22Rv1 (cell line): ENCODE measurements at regions not wholly inside any gene's neighbourhood (a gene's known extent, or its start where the extent isn't known, plus 50 kb on each side); places are given as distances from the start of the nearest gene placed in this dataset.

Experiments used
- H3K27ac ChIP-seq: fragments of 450-650 bp; 2 replicates; pipeline ENCODE4 v1.5.1; 2017
- ZFX ChIP-seq: fragments of 450-650 bp; IDR thresholded peaks from 2 replicates; pipeline ENCODE4 v1.6.1; 2017; ENCODE audit warnings: antibody characterized with exemption, borderline replicate concordance
- TF ChIP-seq, protein P1 (sequence below): fragments of 450-650 bp; IDR thresholded peaks from 2 replicates; pipeline ENCODE4 v1.5.1; 2017; ENCODE audit warnings: mild to moderate bottlenecking

DNA sequence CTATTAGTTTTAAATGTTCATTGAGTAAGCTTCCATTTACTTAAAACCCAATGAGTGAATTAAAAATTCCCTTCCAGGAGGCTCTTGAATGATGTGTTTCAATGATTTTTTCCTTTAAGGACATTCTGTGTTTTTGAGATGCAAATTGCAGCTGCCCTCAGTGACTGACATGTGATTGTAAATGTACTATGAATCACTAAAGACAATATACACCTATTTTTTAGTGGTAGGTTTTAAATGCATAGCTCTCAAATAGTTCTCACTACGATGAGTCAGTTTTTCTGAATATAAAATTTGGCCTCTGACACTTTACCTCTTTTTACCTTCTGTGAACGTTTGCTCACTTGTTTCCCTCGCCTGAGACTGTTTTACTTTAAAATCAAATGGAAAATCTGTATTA is 204.7 kb downstream of the BARHL2 start:
- TF ChIP-seq, protein P1, sequence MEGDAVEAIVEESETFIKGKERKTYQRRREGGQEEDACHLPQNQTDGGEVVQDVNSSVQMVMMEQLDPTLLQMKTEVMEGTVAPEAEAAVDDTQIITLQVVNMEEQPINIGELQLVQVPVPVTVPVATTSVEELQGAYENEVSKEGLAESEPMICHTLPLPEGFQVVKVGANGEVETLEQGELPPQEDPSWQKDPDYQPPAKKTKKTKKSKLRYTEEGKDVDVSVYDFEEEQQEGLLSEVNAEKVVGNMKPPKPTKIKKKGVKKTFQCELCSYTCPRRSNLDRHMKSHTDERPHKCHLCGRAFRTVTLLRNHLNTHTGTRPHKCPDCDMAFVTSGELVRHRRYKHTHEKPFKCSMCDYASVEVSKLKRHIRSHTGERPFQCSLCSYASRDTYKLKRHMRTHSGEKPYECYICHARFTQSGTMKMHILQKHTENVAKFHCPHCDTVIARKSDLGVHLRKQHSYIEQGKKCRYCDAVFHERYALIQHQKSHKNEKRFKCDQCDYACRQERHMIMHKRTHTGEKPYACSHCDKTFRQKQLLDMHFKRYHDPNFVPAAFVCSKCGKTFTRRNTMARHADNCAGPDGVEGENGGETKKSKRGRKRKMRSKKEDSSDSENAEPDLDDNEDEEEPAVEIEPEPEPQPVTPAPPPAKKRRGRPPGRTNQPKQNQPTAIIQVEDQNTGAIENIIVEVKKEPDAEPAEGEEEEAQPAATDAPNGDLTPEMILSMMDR, result no peak
- no peak for TF ChIP-seq ZFX
- no peak overlapping the region for H3K27ac ChIP-seq

- TF ChIP-seq, protein P1, result no peak
- TF ChIP-seq ZFX, result no peak
- H3K27ac ChIP-seq, result no peak overlapping the region
These were observed 207.0 kb downstream of the BARHL2 start for GRCh38 chr1:90510143-90510542.

DNA sequence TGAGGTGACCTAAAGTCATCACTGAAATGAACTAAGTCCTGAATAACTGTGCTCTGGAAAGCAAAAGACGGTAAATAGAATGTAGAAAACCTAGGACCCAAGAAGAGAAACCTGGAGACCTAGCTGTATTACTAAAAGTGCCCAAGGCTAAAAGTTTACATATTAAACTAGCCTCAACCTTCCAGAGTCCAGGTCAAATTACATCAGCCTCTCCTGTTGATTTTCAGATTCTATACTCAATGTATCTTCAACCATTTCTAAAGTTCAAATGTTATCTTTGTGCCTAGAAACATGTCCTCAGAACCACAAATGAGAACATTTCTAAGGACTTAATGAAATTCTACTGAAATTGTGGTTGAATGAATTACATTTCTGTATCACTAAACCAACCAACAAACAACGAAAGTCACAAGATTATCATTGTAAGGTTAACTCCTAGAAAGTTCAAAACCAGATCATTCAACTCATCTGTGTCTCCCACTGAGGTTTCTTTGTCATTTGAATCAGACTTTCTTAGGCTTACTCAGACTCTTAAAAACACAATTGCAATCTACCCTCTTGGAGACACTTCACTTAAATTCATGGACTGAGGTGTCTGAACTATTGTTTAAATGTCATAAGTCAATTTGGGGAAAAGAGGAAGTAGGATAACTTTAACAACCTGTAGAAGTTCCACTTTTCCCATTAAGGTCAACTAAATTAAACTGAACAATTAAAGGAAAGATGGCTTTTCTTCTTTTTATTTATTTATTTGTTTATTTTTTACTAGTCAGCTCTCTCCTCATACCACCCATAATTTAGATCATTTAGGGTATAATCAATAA is 207.7 kb downstream of the BARHL2 start:
- no peak for TF ChIP-seq ZFX
- TF ChIP-seq, protein P1, result no peak
- H3K27ac ChIP-seq, result no peak overlapping the region

GRCh38 chr1:90508376-90509167 is 208.5 kb downstream of the BARHL2 start:
- no peak for TF ChIP-seq ZFX
- TF ChIP-seq, protein P1, result no peak
- no peak overlapping the region for H3K27ac ChIP-seq

DNA sequence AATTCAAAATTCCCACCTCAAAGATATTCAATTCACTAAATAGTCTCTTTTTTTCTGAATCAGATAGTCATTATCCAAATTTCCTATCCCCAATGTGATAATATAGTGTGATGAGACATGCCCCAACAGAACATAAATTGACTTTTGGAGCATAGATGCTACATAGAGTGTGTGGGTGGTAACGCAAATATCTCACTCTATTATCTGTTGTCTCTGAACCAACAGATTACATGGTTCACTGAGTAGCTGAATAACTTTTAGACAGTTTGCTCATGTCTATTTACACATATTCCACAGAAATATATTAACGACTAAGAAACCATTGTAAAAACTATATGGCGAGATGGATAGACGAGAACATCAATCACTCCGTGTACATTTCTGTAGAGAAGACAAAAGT is 209.9 kb downstream of the BARHL2 start:
- no peak overlapping the region for H3K27ac ChIP-seq
- TF ChIP-seq, protein P1, result no peak
- TF ChIP-seq ZFX, result no peak

DNA sequence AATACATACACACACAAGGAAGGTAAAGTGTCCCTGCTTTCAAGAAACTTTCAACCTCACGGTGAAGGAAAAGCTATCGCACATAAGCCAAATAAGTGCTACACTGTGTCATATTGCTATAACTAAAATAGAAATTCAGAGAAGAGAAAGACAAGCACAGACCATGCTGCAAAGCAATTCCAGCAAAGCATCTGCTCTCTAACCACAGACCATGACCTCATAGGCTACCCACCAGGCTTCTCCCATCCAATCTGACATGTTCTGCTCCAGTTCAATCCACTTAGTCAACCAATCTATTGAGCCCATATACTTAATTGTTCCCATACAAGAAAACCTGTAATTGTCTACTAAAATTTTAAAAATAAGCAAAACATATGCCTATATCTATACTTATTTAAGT is 211.3 kb downstream of the BARHL2 start:
- H3K27ac ChIP-seq, result no peak overlapping the region
- TF ChIP-seq, protein P1, result no peak
- TF ChIP-seq ZFX, result no peak

GRCh38 chr1:90504509-90504908 is 212.6 kb downstream of the BARHL2 start:
- TF ChIP-seq, protein P1, result no peak
- no peak for TF ChIP-seq ZFX
- no peak overlapping the region for H3K27ac ChIP-seq
